Liver (tissue), 3 donors: ENCODE measurements at regions not wholly inside any gene's neighbourhood (a gene's known extent, or its start where the extent isn't known, plus 50 kb on each side); places are given as distances from the start of the nearest gene placed in this dataset.

Experiments used
- CTCF ChIP-seq: fragments of 150-350 bp; IDR thresholded peaks from 2 replicates; pipeline ENCODE4 v1.5.1; 2017; ENCODE audit warnings: improper control_type of control experiment, low read depth, low read length; ENCODE audit not compliant: missing input control
- EGR1 ChIP-seq, 2 donors: IDR thresholded peaks; 2 replicates each; pipeline ENCODE4 v1.6.1; 2016 to 2018; ENCODE audit warnings: antibody characterized with exemption in 2 of 2, low read depth in 2 of 2
- GABPA ChIP-seq, 2 donors: IDR thresholded peaks in 1 of 2; conservative IDR thresholded peaks in 1 of 2; 2 replicates each; pipeline ENCODE4 v1.6.1; 2016; ENCODE audit warnings: antibody characterized with exemption in 2 of 2, mild to moderate bottlenecking in 1 of 2, moderate library complexity in 1 of 2
- HNF4A ChIP-seq, 2 donors: conservative IDR thresholded peaks; 2 replicates each; pipeline ENCODE4 v1.6.1; 2016; ENCODE audit warnings: antibody characterized with exemption in 2 of 2, mild to moderate bottlenecking in 2 of 2
- JUND ChIP-seq, 2 donors: IDR thresholded peaks; 2 replicates each; pipeline ENCODE4 v1.6.1; 2016; ENCODE audit warnings: antibody characterized with exemption in 2 of 2
- NR2F2 ChIP-seq: IDR thresholded peaks from 2 replicates; pipeline ENCODE4 v1.6.1; 2016; ENCODE audit warnings: antibody characterized with exemption
- REST ChIP-seq: IDR thresholded peaks from 2 replicates; pipeline ENCODE4 v1.6.1; 2016; ENCODE audit warnings: antibody characterized with exemption, mild to moderate bottlenecking
- SP1 ChIP-seq: IDR thresholded peaks from 2 replicates; pipeline ENCODE4 v1.6.1; 2018; ENCODE audit warnings: antibody characterized with exemption, mild to moderate bottlenecking
- ZBTB33 ChIP-seq: IDR thresholded peaks from 2 replicates; pipeline ENCODE4 v1.6.1; 2016; ENCODE audit warnings: antibody characterized with exemption
- donor health status: healthy.
- donor health status: healthy.

- no peak for TF ChIP-seq CTCF
- no peak for TF ChIP-seq HNF4A (conservative IDR thresholded peaks at IDR 0.05)
- no peak for TF ChIP-seq EGR1 (IDR thresholded peaks at IDR 0.05; ENCODE audit: low read depth in 2 of 2)
- TF ChIP-seq GABPA (IDR thresholded peaks at IDR 0.05 in 1 of 2, conservative IDR thresholded peaks at IDR 0.05 in 1 of 2) = no peak
- TF ChIP-seq REST = no peak
- no peak for TF ChIP-seq ZBTB33
- TF ChIP-seq SP1 = no peak
- no peak for TF ChIP-seq NR2F2
- no peak for TF ChIP-seq JUND (IDR thresholded peaks at IDR 0.05)
Observed at GRCh38 chr18:77393519-77393918, 143.9 kb downstream of the GALR1 start.
